C4-2B (cell line): ENCODE measurements at regions not wholly inside any gene's neighbourhood (a gene's known extent, or its start where the extent isn't known, plus 50 kb on each side); places are given as distances from the start of the nearest gene placed in this dataset.

ENCODE experiments used
- ZFX ChIP-seq: fragments of 450-650 bp; IDR thresholded peaks from 2 replicates; pipeline ENCODE4 v1.6.1; 2017
- TF ChIP-seq, protein P1 (sequence below): fragments of 450-650 bp; conservative IDR thresholded peaks from 2 replicates; pipeline ENCODE4 v1.5.1; 2017; ENCODE audit warnings: mild to moderate bottlenecking

DNA sequence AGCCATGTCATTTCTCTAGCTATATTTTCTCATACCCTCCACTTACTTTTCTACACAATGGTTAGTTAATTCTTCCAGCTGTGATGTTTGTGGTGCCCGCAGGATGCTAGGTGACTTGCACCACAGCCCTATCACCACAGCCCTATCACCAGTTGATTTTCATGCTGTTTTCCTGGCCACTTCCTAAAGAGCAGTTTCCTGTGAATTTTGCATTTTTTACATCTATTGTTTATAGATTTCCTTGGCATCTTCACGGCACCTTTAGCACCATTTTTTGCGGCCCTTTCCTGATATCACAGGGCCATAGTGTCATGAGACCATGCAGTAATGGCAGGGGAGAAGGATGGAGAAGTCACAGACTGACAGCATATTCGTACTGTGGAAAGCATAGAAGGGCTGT lies 132.9 kb upstream of the PRICKLE2 start:
- TF ChIP-seq, protein P1, sequence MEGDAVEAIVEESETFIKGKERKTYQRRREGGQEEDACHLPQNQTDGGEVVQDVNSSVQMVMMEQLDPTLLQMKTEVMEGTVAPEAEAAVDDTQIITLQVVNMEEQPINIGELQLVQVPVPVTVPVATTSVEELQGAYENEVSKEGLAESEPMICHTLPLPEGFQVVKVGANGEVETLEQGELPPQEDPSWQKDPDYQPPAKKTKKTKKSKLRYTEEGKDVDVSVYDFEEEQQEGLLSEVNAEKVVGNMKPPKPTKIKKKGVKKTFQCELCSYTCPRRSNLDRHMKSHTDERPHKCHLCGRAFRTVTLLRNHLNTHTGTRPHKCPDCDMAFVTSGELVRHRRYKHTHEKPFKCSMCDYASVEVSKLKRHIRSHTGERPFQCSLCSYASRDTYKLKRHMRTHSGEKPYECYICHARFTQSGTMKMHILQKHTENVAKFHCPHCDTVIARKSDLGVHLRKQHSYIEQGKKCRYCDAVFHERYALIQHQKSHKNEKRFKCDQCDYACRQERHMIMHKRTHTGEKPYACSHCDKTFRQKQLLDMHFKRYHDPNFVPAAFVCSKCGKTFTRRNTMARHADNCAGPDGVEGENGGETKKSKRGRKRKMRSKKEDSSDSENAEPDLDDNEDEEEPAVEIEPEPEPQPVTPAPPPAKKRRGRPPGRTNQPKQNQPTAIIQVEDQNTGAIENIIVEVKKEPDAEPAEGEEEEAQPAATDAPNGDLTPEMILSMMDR = no peak
- TF ChIP-seq ZFX = no peak
